ENCODE measurements at regions not wholly inside any gene's neighbourhood (a gene's known extent, or its start where the extent isn't known, plus 50 kb on each side); places are given as distances from the start of the nearest gene placed in this dataset.

DNA sequence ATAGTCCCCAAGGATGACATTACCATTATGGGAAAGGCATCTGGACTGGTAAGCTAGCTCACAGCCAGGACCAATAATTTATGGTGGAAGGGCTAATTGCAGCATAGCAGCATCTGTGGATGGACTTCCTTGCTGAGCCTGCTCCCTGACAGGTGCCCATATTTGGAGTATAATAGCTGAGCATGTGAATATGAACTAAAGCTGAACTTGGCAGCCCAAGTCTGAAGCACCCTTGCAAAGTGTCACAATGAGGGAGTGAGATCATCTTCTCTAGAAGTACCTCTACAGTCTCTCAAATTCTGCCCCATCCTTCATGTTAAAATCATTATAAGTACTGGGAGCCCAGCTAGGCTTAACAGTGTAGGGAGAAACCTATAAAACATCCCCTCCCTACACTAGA is 128.2 kb upstream of the INPP4B start:
- no peak for DNase-seq

DNA sequence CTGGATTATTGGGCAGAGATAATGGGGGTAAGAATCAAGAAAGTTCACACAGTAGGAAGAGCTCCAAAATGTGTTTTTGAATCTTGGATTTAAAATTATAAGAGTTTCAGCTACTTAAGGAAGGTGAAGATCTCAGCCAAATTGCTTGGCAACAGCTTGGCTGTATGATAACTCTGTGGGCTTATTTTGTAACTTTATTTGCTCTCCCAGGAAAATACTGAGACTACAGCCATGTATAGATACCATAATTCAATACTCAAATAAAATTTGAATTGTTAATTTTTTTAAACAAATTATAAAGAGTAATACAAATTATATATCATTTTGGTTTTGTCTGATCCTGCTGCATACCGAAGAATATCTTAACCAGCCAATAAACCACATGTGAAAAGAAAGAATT is 129.5 kb upstream of the INPP4B start:
- DNase-seq = no peak

- no peak for DNase-seq
These were observed 130.4 kb upstream of the INPP4B start for GRCh38 chr4:142976482-142976881.

- DNase-seq = no peak
These were observed 131.1 kb upstream of the INPP4B start for GRCh38 chr4:142977182-142977581.

DNA sequence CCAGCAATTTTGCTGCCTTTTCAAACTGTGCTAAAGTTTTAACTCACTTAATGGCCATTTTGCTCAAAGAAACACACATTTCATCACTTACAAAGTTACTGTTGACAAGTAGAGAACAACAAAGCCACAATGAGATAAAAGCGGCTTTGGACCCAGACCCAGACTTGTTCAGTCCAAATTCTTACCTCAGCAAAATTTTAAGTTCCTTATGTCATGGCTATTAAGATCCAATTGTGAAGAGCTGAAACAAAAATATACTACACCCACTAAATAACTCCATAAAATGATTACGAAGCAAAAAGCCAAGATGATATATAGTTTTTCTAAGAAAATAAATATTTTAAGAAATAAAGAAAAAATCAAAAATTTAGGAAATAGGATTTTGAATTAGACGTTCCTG is 137.0 kb upstream of the INPP4B start:
- no peak for DNase-seq

GRCh38 chr4:142983589-142983988 is 137.5 kb upstream of the INPP4B start:
- no peak for DNase-seq

- no peak for DNase-seq
These were observed 138.9 kb upstream of the INPP4B start for GRCh38 chr4:142984871-142985585.

DNA sequence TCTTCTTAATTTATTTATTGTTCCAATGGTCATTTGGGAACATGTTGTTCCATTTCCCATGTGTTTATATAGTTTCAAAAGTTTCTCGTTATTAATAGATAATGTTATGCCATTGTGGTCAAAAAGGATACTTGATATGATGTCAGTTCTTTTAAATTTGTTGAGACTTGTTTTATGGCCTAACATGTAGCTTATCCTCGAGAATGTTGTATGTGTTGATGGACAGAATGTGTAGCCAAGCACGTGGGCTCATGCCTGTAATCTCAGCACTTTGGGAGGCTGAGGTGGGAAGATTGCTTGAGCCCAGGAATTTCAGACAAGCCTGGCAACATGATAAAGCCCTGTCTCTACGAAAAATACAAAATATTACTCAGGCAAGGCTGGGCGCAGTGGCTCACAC is 168.5 kb upstream of the USP38 start:
- no peak for DNase-seq

DNA sequence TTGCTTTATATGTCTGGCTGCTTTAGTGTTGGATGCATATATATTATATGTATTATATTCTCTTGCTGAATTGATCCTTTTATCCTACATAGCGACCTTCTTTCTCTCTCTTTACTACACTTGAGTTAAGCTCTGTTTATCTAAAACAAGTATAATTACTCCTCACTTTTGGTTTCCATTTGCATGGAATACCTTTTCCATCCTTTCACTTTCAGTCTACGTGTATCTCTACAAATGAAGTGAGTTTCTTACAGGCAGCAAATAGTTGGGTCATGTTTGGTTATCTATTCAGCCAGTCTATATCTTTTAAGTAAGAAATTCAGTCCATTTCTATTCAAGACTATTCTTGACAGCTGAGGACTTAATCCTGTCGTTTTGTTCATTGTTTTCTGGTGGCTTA is 167.5 kb upstream of the USP38 start:
- no peak for DNase-seq

DNA sequence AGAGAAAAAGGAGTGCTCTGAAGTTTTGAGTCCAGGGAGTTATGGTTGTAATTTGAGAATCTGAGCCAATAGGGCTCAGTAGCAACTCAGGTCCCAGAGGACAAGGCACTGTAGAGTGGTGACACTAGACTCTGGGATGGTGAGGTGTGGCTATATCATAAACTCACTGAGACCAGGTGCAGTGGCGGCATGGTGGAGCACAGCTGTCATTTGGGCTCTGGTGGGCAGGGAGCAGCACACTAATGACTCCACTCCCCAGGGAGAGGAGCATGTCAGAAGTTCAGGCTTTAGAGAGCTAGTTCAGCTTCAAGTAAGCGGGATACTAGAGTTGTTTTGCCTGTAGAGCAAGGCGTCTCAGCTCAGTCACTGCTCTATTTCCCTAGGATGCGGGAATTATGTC is 165.4 kb upstream of the USP38 start:
- peak in 1 of 2 experiments; percentile 1 for DNase-seq

DNA sequence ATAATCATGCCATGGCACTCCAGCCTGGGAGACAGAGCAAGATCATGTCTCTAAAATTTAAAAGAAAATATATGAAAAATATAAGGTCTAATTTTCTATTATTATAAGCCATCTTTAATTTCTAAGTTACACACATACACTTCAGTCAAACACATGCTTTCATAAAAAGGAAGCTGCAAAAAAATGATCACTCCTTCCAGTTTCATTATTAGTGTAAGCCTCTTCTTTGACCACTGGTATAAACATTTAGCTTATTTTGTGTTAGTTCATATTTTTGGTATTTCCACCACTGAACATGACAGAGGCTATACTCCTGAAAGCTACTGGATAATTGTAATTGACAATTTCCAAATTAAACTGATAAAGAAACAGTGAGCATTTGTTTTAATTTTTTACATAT is 163.3 kb upstream of the USP38 start:
- no peak for DNase-seq

- DNase-seq = no peak
These were observed 161.3 kb upstream of the USP38 start for GRCh38 chr4:143023239-143023918.

- no peak for DNase-seq
These were observed 159.5 kb upstream of the USP38 start for GRCh38 chr4:143025081-143025704.

DNA sequence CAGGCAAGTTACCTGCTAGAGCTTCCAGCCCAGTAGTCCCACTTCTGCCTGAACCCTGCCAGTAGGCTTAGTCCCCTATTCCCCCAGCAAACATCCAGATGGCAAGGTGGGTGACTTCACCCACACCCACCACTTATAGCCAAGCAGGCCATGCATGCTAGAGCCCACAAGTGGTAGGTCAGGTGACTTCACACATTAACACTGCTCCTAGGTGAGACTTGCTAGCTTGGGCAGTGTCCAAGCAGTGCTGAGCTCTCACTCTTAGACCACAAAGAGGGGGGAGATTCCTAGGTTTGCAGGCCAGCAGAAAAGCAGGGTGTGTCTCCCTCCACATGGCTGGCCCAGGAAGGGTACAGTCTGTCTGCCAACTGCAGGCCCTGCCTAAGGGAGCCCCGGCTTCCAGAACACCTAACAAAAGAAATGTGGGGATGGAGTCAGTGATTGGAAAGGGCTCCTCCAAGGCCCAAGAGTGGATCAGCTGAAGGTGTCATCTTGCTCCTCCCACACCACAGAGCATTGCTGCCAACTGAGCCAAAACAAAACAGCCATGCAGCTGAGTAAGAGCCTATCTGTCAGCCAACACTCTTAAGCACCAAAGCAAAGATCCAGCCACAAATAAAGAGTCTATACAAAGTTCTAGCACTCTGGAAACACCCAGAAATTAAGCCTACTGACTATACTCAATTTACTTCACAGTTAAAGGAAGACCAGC is 158.1 kb upstream of the USP38 start:
- no peak for DNase-seq

DNA sequence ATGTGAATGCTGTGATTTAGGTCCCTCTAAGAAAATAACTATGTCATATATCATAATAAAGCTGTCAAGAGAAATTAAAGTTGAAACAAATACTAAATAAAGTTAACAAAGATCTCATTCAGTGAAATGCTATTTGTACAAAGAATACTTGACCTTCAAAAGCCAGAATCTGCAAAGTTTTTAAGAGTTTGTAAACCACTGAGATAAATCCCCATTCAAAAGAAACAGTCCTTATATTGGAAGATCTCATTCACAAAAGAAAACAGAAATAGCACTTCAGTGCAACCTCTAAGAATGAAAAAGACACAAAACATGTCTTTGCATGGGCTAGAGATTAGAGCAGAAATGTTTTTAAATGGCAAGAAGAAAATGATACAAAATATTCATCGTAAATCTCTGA is 149.1 kb upstream of the USP38 start:
- no peak for DNase-seq

DNA sequence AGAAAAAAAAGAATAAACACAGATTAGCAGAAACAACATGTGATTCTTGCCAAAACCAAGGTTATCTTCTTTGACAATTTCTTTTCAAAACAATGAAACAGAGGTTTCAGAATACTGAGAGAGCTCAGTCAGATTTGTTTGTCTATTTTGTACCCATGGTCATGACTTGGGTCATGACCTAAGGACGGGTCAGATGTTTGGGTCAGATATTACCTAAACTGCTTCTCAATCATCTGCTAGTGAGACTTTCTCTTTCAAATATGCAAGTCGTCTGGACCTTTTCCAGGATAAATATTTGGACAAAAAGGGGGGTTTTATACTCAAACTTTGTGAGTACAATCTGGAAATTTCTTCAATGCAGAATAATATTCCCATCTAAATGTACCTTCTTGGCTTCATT is 148.3 kb upstream of the USP38 start:
- no peak for DNase-seq

- DNase-seq = no peak
These were observed 138.3 kb upstream of the USP38 start for GRCh38 chr4:143046454-143046853.

DNA sequence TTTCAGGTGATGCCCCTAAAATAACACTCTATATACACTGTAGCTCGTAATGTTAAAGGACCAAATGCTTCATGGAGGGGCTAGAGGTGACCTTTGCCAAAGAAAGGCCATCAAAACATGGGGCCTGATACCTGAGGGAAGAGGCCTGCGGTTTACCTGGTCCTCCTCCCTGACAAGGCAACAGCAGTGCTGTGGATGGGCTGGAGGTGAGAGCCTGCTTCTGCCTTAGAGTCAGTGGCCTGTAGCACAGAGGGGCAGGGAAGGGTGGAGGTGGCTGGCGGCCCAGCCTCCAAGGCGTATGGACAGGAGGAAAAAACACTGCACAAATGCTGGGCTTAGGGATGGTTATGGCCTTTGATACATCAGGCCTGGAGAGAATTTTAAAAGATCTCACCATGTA is 137.8 kb upstream of the USP38 start:
- no peak for DNase-seq

DNA sequence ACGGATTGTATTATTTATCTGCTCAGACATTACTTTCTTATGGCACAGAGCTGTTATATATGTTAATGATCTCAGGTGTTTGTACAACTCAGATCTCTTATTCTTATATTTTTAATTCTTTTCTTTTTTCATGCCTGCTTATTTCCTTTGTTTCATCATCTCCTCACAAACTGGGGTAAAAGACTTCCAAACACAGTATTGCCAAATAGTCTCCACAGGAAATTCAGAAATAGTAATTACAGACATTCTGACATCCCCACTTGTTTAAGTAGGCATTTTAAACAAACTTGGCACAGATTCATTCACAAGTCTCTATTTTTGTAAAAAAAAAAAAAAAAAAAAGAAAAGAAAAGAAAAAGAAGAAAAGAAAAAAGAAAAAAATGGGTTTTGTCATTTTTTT is 129.7 kb upstream of the USP38 start:
- DNase-seq = no peak

GRCh38 chr4:143055997-143056396 is 128.7 kb upstream of the USP38 start:
- no peak for DNase-seq

GRCh38 chr4:143071351-143071750 is 113.4 kb upstream of the USP38 start:
- DNase-seq = no peak

GRCh38 chr4:143076723-143077122 is 108.0 kb upstream of the USP38 start:
- no peak for DNase-seq

- no peak for DNase-seq
These were observed 102.0 kb upstream of the USP38 start for GRCh38 chr4:143082701-143083100.
